A673 (cell line): ENCODE measurements at regions not wholly inside any gene's neighbourhood (a gene's known extent, or its start where the extent isn't known, plus 50 kb on each side); places are given as distances from the start of the nearest gene placed in this dataset.

ENCODE experiments used
- BruUV-seq: library from RNA; stranded (reverse); fragments of 400-500 nt; replicated peaks from 2 replicates; lab custom pipeline; 2021; lab: Mats Ljungman, UMichigan
- CTCF ChIA-PET: fragments of 300-600 bp; sonication (Branson Sonifier 250); formaldehyde crosslinking; loops from one replicate; lab custom pipeline; 2022; ENCODE audit warnings: antibody characterized with exemption; lab: Charles Lee
- POLR2A ChIA-PET: fragments of 300-600 bp; sonication (Branson Sonifier 250); formaldehyde crosslinking; loops from one replicate; lab custom pipeline; 2022; ENCODE audit warnings: antibody characterized with exemption; ENCODE audit not compliant: low non-redundant PET; lab: Charles Lee
- DNase-seq: peaks from one replicate; pipeline ENCODE4 v3.0.0-alpha.2; 2015; ENCODE audit warnings: low spot score
- H3K27ac ChIP-seq: fragments of 200-600 bp; sonication (generic); 2 replicates; pipeline ENCODE4 v1.5.1; 2016; ENCODE audit warnings: mixed run types, low read depth, mild to moderate bottlenecking, mixed read lengths, antibody characterized with exemption, low read length; ENCODE audit not compliant: poor library complexity, severe bottlenecking
- H3K27me3 ChIP-seq: fragments of 200-600 bp; sonication (generic); replicated peaks from 2 replicates; pipeline ENCODE4 v1.6.1; 2017; ENCODE audit warnings: mixed run types, low read depth, mild to moderate bottlenecking, mixed read lengths, antibody characterized with exemption, low read length; ENCODE audit not compliant: insufficient read depth, poor library complexity
- H3K36me3 ChIP-seq: fragments of 200-600 bp; sonication (generic); 2 replicates; pipeline ENCODE4 v1.6.1; 2016; ENCODE audit warnings: mixed run types, mild to moderate bottlenecking, mixed read lengths, antibody characterized with exemption, low read length; ENCODE audit not compliant: insufficient read depth, poor library complexity, severe bottlenecking
- H3K4me1 ChIP-seq: fragments of 200-600 bp; sonication (generic); 2 replicates; pipeline ENCODE4 v1.6.1; 2017; ENCODE audit warnings: mixed run types, mild to moderate bottlenecking, mixed read lengths, antibody characterized with exemption, low read length; ENCODE audit not compliant: insufficient read depth, poor library complexity, severe bottlenecking
- H3K4me3 ChIP-seq: fragments of 200-600 bp; sonication (generic); 2 replicates; pipeline ENCODE4 v1.5.1; 2016; ENCODE audit warnings: low read depth, mixed run types, mild to moderate bottlenecking, mixed read lengths, low read length; ENCODE audit not compliant: poor library complexity, severe bottlenecking
- H3K9me3 ChIP-seq: fragments of 200-600 bp; sonication (generic); 2 replicates; pipeline ENCODE4 v1.6.1; 2016; ENCODE audit warnings: mixed run types, low read depth, mild to moderate bottlenecking, mixed read lengths, antibody characterized with exemption, low read length; ENCODE audit not compliant: poor library complexity, severe bottlenecking
- CTCF ChIP-seq: fragments of 300-800, 200-600 bp; sonication (generic); conservative IDR thresholded peaks from 2 replicates; pipeline ENCODE4 v1.5.1; 2017; ENCODE audit warnings: low read depth, mild to moderate bottlenecking, antibody characterized with exemption, low read length, moderate library complexity, mixed read lengths
- EZH2 ChIP-seq: fragments of 200-600 bp; sonication (generic); IDR thresholded peaks from 2 replicates; pipeline ENCODE4 v1.6.1; 2017; ENCODE audit warnings: borderline replicate concordance, low read depth, mild to moderate bottlenecking, mixed read lengths, antibody characterized with exemption, low read length; ENCODE audit not compliant: poor library complexity, severe bottlenecking
- intact Hi-C: fragments of 100-400 bp; cut with micrococcal nuclease; formaldehyde crosslinking; loops from one replicate; pipeline ENCODE4 v1.10.0; 2022; ENCODE audit not compliant: unreplicated experiment

- BruUV-seq = no TSS peak
- no peaks in the 10 kb centered on the region for H3K27me3 ChIP-seq
- DNase-seq = no peak
- no peak overlapping the region for H3K4me3 ChIP-seq
- TF ChIP-seq EZH2 (no peak), CTCF (no peak)
- no peak overlapping the region for H3K27ac ChIP-seq
- ChIA-PET CTCF (no interaction called here), POLR2A (no interaction called here)
- no peaks in the 10 kb centered on the region for H3K36me3 ChIP-seq
- intact Hi-C loops = no loop called here
- no peaks in the 10 kb centered on the region for H3K4me1 ChIP-seq
- H3K9me3 ChIP-seq = no peaks in the 10 kb centered on the region
Measured at GRCh38 chr2:17388798-17389197, 129.4 kb downstream of the RAD51AP2 start.

GRCh38 chr2:17387591-17387990 is 130.6 kb downstream of the RAD51AP2 start:
- ChIA-PET CTCF (no interaction called here), POLR2A (no interaction called here)
- BruUV-seq = no TSS peak
- H3K27ac ChIP-seq = no peak overlapping the region
- intact Hi-C loops = no loop called here
- no peaks in the 10 kb centered on the region for H3K4me1 ChIP-seq
- no peaks in the 10 kb centered on the region for H3K9me3 ChIP-seq
- no peak overlapping the region for H3K4me3 ChIP-seq
- no peak for DNase-seq
- no peak for TF ChIP-seq EZH2
- no peak for TF ChIP-seq CTCF
- H3K36me3 ChIP-seq = no peaks in the 10 kb centered on the region
- H3K27me3 ChIP-seq = no peaks in the 10 kb centered on the region

GRCh38 chr2:17386771-17387170 is 131.5 kb downstream of the RAD51AP2 start:
- no peaks in the 10 kb centered on the region for H3K27me3 ChIP-seq
- H3K4me3 ChIP-seq = no peak overlapping the region
- no peaks in the 10 kb centered on the region for H3K9me3 ChIP-seq
- H3K36me3 ChIP-seq = no peaks in the 10 kb centered on the region
- H3K27ac ChIP-seq = no peak overlapping the region
- no peak for TF ChIP-seq CTCF
- TF ChIP-seq EZH2 = no peak
- H3K4me1 ChIP-seq = no peaks in the 10 kb centered on the region
- intact Hi-C loops = no loop called here
- POLR2A ChIA-PET = no interaction called here
- CTCF ChIA-PET = no interaction called here
- no peak for DNase-seq
- no TSS peak for BruUV-seq
